ENCODE measurements at regions not wholly inside any gene's neighbourhood (a gene's known extent, or its start where the extent isn't known, plus 50 kb on each side); places are given as distances from the start of the nearest gene placed in this dataset.
A peak's percentile ranks its signal among the peaks of the same experiment; 100 is the strongest.

DNA sequence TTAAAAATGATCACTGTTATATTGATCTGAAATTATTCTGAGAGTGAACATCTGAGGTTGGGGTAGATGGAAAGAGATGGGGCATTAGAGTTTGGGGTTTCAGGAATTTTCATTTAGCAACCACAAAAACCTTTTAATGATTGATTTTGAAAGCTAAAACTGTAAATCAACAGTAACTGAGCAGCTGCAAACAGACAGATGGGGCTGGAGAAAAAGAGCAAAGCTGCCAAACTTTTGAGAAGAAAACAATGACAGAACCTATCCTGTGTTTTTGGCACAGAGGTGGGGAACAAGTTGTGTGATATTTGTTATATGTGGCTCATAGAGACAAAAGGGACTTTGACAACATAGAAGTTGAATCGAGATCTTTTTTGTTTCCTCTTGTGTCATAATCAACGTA is 415.8 kb upstream of the DSEL start:
- no peaks in the 10 kb centered on the region for H3K36me3 Mint-ChIP-seq (ENCODE audit: insufficient read depth)
- H3K4me1 Mint-ChIP-seq (ENCODE audit: low read depth), result no peaks in the 10 kb centered on the region
- DNase-seq (ENCODE audit: low spot score, unreplicated experiment), result no peak
- H3K9me3 Mint-ChIP-seq (ENCODE audit: low read depth), result no peaks in the 10 kb centered on the region
- no peak overlapping the region for H3K4me3 Mint-ChIP-seq (ENCODE audit: low read depth)
- no peak overlapping the region for H3K27ac Mint-ChIP-seq
- H3K27me3 Mint-ChIP-seq, result no peaks in the 10 kb centered on the region
- TF ChIP-seq, protein P1, sequence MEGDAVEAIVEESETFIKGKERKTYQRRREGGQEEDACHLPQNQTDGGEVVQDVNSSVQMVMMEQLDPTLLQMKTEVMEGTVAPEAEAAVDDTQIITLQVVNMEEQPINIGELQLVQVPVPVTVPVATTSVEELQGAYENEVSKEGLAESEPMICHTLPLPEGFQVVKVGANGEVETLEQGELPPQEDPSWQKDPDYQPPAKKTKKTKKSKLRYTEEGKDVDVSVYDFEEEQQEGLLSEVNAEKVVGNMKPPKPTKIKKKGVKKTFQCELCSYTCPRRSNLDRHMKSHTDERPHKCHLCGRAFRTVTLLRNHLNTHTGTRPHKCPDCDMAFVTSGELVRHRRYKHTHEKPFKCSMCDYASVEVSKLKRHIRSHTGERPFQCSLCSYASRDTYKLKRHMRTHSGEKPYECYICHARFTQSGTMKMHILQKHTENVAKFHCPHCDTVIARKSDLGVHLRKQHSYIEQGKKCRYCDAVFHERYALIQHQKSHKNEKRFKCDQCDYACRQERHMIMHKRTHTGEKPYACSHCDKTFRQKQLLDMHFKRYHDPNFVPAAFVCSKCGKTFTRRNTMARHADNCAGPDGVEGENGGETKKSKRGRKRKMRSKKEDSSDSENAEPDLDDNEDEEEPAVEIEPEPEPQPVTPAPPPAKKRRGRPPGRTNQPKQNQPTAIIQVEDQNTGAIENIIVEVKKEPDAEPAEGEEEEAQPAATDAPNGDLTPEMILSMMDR (IDR thresholded peaks at IDR 0.05; ENCODE audit: unreplicated experiment), result no peak

DNA sequence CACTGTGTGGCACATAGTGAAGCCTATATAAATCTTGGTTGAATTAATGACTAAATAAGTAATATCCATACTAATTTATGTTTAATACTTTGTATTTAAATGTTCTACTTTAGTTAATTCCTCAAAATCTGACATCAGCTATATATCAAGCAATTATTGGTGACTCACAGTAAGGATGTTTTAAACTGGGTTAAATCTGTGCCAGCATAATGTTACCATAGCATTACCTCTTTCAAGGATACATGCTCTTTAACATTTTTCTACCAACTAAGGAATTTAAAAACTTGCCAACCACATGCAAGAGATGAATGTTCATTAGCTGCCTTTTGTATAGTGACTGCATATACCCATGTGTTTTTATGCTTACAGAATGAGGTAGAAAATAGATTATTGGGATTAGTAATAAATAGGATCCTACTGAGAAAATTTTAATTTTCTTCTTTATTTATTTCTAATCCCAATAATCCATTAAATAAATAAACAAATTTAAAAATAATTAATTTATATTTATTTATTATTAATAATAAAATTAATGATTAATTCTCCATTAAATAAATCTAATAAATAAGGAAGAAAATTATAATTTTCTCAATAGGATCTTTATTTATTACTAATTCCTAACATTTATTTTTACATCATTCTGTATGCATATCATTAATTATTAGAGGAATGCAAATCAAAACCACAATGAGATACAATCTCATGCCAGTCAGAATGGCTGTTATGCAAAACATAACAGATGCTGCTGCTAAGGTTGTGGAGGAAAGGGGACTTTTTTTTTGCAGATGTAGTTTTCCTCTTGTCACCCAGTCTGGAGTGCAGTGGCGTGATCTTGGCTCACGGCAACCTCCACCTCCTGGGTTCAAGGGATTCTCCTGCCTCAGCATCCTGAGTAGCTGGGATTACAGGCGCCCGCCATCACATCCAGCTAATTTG is 410.7 kb upstream of the DSEL start:
- no peaks in the 10 kb centered on the region for H3K9me3 Mint-ChIP-seq (ENCODE audit: low read depth)
- no peak overlapping the region for H3K27ac Mint-ChIP-seq
- TF ChIP-seq, protein P1 (IDR thresholded peaks at IDR 0.05; ENCODE audit: unreplicated experiment), result no peak
- no peak overlapping the region for H3K4me3 Mint-ChIP-seq (ENCODE audit: low read depth)
- H3K36me3 Mint-ChIP-seq (ENCODE audit: insufficient read depth), result no peaks in the 10 kb centered on the region
- no peaks in the 10 kb centered on the region for H3K4me1 Mint-ChIP-seq (ENCODE audit: low read depth)
- DNase-seq (ENCODE audit: low spot score, unreplicated experiment), result no peak
- H3K27me3 Mint-ChIP-seq, result no peaks in the 10 kb centered on the region

DNA sequence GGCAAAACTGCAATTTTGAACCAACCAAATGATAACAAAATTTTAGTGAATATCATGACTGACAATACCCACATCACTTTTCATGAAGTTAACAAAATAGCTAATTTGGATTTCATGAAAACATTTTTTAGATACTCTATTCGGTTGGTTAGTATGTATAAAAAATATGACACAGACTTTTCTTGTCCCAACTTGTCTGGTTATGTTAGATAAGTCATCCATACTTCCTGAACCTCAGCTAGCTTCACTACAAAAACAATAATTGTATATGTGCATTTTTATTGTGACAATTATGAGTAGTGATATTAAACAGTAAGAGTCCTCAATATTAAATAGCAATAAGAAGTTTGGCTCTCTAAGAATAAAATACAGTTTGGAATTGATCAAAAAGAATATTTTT is 408.1 kb upstream of the DSEL start:
- no peak for DNase-seq (ENCODE audit: low spot score, unreplicated experiment)
- Mint-ChIP-seq H3K9me3 (ENCODE audit: low read depth) (peaks cover 7% of the 10 kb centered on the region), H3K36me3 (ENCODE audit: insufficient read depth) (no peaks in the 10 kb centered on the region), H3K4me3 (ENCODE audit: low read depth) (no peak overlapping the region), H3K4me1 (ENCODE audit: low read depth) (no peaks in the 10 kb centered on the region), H3K27me3 (no peaks in the 10 kb centered on the region), H3K27ac (no peak overlapping the region)
- TF ChIP-seq, protein P1 (IDR thresholded peaks at IDR 0.05; ENCODE audit: unreplicated experiment), result no peak

DNA sequence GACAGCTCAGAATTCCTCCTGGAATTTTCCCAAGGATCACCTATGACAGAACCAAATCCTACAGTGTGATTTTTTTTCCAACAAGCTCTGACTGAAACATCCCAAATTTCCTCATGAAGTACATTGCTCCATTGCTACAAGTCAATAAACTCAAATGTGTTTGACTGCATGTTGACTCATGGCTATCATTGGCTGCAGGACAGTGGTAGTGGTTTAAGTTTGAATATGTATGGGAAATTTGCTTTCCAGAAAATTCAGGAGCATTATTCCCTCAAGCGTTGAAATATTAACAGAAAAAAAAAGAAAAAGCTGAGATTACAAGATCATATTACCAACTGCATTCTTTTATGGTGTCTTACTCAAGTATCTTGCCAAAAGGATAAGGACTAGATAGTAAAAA is 402.8 kb upstream of the DSEL start:
- Mint-ChIP-seq H3K4me1 (ENCODE audit: low read depth) (peaks cover 2% of the 10 kb centered on the region), H3K4me3 (ENCODE audit: low read depth) (no peak overlapping the region), H3K27ac (no peak overlapping the region), H3K36me3 (ENCODE audit: insufficient read depth) (no peaks in the 10 kb centered on the region), H3K27me3 (no peaks in the 10 kb centered on the region), H3K9me3 (ENCODE audit: low read depth) (peaks cover 7% of the 10 kb centered on the region)
- no peak for DNase-seq (ENCODE audit: low spot score, unreplicated experiment)
- TF ChIP-seq, protein P1 (IDR thresholded peaks at IDR 0.05; ENCODE audit: unreplicated experiment), result no peak

DNA sequence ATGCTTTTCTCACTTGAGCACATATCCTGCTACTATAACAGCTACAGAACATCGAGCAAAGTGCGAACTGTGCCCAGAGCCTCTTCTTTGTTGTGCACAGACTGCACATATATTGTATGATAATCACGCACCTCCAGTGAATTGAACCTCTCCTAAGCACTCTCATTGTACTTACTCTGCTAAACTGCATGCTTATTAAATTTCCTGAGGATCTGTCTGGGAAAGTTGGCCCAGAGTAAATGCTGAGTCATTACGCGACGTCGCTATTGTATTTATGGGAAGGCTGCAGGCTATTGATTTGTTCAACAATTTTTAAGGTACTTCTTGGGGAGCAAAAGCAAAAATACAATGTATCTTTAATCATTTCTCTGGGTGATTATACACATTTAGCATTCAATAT is 399.6 kb upstream of the DSEL start:
- TF ChIP-seq, protein P1 (IDR thresholded peaks at IDR 0.05; ENCODE audit: unreplicated experiment), result no peak
- Mint-ChIP-seq H3K4me1 (ENCODE audit: low read depth) (peaks cover 2% of the 10 kb centered on the region), H3K4me3 (ENCODE audit: low read depth) (no peak overlapping the region), H3K36me3 (ENCODE audit: insufficient read depth) (no peaks in the 10 kb centered on the region), H3K9me3 (ENCODE audit: low read depth) (peaks cover 7% of the 10 kb centered on the region), H3K27me3 (no peaks in the 10 kb centered on the region), H3K27ac (peak overlapping the region; percentile 25)
- DNase-seq (ENCODE audit: low spot score, unreplicated experiment), result no peak

All from progenitor cell of endocrine pancreas (in vitro differentiated cells).